Fibroblast of villous mesenchyme (primary cell): ENCODE measurements at regions not wholly inside any gene's neighbourhood (a gene's known extent, or its start where the extent isn't known, plus 50 kb on each side); places are given as distances from the start of the nearest gene placed in this dataset.

Source experiments
- DNase-seq: peaks from one replicate; pipeline ENCODE4 v3.0.0-alpha.2; 2010; ENCODE audit warnings: low read depth
- H3K4me3 ChIP-seq: 2 replicates; pipeline ENCODE4 v1.5.1; 2011; ENCODE audit warnings: low read depth, mild to moderate bottlenecking, low read length
- CTCF ChIP-seq: IDR thresholded peaks from 2 replicates; pipeline ENCODE4 v1.5.1; 2012; ENCODE audit warnings: low read depth, mild to moderate bottlenecking, low read length; ENCODE audit not compliant: insufficient read depth

DNA sequence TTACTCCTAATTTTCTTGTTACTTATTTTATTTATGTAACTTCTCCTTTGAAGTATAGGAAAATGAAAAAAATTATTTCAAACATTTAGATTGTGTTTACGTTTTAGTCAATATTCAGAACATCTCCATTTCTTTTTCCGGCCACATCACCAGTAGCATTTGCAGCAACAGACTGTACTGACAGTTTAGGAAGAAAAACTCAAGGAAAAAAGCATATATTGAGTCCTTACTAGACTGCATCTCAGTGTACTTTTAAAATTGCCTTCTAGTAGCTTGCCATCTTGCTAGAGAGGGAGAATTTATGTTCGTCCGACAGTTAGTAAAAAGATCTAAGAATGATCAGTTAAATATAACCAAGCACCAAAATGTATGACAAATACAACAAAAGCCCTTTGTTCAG is 625.0 kb upstream of the MIS18BP1 start:
- TF ChIP-seq CTCF: no peak
- DNase-seq: no peak
- no peak overlapping the region for H3K4me3 ChIP-seq

- TF ChIP-seq CTCF: no peak
- DNase-seq: no peak
- H3K4me3 ChIP-seq: no peak overlapping the region
Observed at GRCh38 chr14:45868863-45869262, 615.9 kb upstream of the MIS18BP1 start.

DNA sequence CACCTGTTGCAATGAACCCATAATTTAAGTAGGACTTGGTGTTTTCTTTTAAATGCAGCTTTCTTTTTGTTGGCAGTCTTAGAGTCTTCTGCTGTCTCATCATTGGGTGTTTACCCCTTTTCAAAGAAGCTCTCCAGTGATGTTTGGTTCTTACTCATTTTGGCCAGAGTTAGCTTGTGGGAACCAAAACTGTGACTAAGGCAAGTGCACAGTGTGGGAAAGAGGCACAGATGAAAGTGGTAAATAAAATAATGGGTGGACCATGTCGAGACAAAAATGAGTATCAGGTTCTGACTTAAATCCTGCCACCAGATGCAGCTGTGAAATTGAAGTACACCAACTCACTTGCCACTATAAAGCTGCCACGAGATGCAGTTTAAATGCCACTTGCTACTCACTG is 615.4 kb upstream of the MIS18BP1 start:
- DNase-seq: no peak
- no peak overlapping the region for H3K4me3 ChIP-seq
- TF ChIP-seq CTCF: no peak

GRCh38 chr14:45867046-45867894 is 614.3 kb upstream of the MIS18BP1 start:
- no peak for TF ChIP-seq CTCF
- H3K4me3 ChIP-seq: no peak overlapping the region
- DNase-seq: no peak

- no peak overlapping the region for H3K4me3 ChIP-seq
- DNase-seq: no peak
- no peak for TF ChIP-seq CTCF
Observed at GRCh38 chr14:45838597-45838996, 585.6 kb upstream of the MIS18BP1 start.

GRCh38 chr14:45819107-45819506 is 566.1 kb upstream of the MIS18BP1 start:
- TF ChIP-seq CTCF: no peak
- no peak overlapping the region for H3K4me3 ChIP-seq
- no peak for DNase-seq

- DNase-seq: no peak
- no peak overlapping the region for H3K4me3 ChIP-seq
- no peak for TF ChIP-seq CTCF
Observed at GRCh38 chr14:45811155-45811554, 558.2 kb upstream of the MIS18BP1 start.
